HG03025 (cell line): ENCODE measurements at regions not wholly inside any gene's neighbourhood (a gene's known extent, or its start where the extent isn't known, plus 50 kb on each side); places are given as distances from the start of the nearest gene placed in this dataset.
"Not testable (repeated sequence)": the region's sequence is repeated elsewhere in the genome, so short reads cannot be mapped to it uniquely, and the experiment has no call there.

Source experiments
- ATAC-seq: cut with Tn5 transposase; IDR thresholded peaks from one replicate; pipeline ENCODE4 v1.9.1; 2021; ENCODE audit warnings: mild to moderate bottlenecking, moderate library complexity; ENCODE audit not compliant: unreplicated experiment, low FRiP score

DNA sequence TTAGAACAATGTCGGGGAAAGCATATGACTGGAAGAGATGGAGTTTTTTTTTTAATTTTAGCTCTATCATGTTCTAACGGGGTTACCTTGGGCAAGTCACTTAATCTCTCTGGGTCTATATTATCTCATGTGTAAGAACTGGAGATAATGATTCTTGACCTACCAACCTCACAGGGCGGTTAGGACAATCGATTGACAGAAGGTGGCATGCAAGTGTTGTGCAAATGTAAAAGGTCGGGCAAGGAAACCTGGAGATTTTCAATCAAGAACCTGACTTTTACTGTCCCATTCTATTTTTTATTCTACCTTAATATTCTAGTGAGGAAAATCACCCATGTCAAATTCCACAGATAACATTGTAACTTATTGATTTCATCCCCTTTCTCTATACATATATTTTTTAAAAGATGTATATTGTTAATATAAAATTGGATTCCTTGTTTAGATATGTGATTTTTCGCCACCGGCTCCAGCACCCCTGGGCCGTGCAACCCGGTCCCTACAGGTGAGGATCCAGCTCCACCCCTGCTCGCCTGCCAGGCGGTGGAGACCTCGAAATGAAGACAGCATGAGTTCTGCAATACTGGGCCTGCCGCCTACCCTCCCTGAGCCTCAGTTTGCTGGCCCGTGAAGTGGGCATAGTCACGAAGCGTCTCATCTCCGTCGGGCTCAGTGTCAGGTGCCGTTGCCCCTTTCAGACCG lies 497.6 kb upstream of the PHF14 start:
- ATAC-seq: no peak

DNA sequence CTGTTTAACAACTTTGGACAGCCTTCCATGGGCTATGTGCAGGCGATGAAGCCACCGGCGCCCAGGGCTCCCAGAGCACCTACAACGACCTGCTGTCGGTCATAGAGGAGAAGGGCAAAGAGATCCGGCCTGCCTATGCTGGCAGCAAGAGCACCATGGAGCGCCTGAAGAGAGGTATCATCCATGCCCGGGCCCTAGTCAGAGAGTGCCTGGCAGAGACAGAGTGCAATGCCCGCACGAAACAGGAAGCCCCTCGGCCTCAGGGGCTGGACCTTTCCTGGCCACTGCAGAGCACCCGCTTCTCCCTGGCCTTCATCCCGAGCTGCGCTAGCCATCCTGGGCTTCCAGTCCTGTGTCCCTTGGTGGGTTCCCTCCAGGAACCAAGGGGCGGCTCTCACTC lies 497.0 kb upstream of the PHF14 start:
- ATAC-seq: no peak

DNA sequence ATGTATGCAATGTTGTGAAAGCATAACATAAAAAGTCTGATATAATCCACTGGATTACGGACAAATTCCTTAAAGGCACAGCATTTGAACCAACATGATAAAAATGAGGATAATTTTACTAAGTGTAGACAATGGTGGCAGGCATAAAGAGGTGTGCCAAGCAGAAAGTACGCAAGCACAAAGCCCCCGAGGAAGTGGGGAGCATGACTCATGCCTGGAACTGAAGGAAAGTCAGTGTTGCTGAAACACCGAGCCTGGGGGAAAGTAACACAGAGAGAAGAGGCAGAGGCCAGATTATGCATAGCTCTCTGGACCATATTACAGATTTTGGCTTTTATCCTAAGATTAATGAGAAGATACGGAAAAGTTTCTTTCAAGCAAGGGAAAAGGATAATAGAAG lies 490.0 kb upstream of the PHF14 start:
- no peak for ATAC-seq

DNA sequence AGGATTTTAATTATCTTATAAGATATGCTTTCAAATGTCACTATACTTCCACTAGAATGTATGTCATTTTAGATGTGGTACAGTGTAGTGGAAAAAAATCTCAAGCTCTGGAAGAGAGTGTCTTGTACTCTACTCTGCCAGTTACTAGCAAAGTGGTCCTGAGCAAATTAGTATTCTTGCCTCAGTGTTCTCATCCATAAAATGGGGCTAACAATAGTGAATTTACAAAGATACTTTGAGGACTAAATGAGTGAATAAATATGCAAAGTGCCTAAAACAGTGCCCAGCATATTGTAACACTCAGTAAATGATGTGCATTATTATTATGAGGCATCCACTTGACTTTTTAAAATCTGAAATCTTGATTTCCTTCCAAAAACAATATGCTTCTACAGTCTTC lies 488.9 kb upstream of the PHF14 start:
- ATAC-seq: no peak

DNA sequence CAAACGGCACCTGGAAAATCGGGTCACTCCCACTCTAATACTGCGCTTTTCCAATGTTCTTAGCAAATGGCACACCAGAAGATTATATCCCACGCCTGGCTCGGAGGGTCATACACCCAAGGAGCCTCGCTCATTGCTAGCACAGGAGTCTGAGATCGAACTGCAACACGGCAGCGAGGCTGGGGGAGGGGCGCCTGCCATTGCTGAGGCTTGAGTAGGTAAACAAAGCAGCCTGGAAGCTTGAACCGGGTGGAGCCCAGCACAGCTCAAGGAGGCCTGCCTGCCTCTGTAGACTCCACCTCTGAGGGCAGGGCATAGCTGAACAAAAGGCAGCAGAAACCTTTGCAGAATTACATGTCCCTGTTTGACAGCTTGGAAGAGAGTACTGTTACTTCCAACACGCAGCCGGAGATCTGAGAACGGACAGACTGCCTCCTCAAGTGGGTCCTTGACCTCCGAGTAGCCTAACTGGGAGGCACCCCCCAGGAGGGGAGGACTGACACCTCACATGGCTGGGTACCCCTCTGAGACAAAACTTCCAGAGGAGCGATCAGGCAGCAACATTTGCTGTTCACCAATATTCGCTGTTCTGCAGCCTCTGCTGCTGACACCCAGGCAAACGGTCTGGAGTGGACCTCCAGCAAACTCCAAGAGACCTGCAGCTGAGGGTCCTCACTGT lies 472.3 kb upstream of the PHF14 start:
- not testable (repeated sequence) for ATAC-seq

DNA sequence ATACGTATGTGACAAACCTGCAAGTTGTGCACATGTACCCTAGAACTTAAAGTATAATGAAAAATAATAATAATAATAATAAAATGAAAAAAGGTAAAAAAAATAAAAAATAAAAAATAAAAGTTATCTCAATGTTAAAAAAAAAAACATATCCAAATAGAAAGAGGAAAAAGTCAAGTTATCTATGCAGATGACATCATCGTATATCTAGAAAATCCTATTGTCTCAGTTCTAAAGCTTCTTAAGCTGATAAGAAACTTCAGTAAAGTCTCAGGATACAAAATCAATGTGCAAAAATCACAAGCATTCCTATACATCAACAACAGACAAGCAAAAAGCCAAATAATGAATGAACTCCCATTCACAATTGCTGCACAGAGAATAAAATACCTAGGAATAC lies 466.6 kb upstream of the PHF14 start:
- ATAC-seq: no peak

DNA sequence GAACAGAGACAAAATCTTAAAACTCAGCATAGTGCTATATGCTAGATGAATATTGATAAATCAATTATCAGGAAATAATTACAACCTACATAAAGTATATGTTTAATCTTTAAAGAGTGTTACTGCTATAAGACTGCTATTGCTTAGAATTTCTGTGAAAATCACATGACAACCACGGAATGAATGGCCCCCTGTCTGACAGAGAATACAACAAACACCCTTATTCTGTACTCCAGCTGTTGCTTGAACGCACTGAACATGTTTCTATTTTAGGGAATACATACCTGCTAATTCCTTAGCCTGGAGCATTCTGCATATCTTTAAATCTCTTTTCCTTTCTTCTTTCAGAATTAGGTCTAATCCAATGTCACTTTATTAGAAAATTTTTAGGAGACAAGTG lies 452.4 kb upstream of the PHF14 start:
- ATAC-seq: no peak

DNA sequence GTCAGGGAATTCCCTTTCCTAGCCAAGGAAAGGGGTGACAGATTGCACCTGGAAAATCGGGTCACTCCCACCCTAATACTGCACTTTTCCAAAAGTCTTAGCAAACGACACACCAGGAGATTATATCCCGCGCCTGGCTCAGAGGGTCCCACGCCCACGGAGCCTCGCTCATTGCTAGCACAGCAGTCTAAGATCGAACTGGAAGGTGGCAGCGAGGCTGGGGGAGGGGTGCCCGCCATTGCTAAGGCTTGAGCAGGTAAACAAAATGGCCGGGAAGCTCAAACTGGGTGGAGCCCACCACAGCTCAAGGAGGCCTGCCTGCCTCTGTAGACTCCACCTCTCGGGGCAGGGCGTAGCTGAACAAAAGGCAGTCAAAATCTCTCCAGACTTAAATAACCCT lies 440.2 kb upstream of the PHF14 start:
- not testable (repeated sequence) for ATAC-seq

DNA sequence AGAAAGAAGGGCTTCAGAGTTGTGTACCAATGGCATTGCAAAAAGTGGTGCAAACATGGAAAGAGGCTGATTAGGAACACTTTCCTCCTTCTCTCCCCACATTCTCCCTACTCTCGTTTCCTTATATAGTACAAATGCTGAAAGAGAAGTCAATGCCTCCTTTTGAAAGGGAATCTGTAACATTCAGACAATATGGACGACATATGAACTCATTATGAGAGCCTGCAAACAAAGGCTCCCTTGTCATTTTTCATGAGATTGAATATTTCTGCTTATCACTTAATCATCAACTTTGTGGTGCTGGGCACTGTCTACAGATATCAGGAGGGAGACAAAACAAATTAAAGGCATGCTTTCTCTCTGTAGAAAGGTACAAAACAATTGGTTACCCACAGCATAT lies 437.1 kb upstream of the PHF14 start:
- no peak for ATAC-seq

DNA sequence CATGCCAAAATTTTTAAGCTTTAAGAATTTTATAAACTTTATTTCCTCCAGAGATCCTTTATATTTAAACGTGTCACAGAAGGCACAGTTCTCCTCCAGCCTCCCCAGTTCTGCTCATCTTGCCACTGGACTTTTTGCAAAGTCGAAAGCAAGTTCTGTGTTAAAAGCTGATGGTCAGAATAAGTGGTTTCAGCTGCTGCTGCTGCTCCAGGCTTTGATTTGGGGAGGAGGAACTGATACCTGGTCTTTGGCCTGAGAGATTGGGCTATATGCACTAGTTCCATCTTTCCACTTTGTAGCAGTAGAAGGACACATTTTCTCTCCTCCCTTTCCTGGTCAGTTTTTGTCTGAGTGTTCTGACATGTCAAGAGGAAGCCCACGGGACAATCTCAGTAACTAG lies 435.9 kb upstream of the PHF14 start:
- peak; percentile 68 for ATAC-seq

DNA sequence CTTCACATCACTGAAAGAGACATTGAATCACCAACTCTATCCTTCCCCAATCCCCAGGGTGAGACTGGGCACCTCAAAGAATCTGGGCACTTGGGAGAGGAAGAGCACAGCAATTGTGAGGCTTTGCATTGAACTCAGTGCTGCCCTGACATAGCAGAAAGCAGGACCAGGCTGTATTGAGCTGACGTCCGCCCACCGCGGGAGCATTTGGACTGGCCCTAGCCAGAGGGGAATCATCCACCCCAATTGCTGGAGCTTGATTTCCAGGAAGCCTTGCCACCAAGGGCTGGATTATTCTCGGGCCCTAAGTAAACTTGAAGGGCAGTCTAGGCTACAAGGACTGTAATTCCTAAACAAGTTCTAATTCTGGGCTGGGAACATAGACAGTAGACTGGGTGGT lies 416.3 kb upstream of the PHF14 start:
- ATAC-seq: no peak

DNA sequence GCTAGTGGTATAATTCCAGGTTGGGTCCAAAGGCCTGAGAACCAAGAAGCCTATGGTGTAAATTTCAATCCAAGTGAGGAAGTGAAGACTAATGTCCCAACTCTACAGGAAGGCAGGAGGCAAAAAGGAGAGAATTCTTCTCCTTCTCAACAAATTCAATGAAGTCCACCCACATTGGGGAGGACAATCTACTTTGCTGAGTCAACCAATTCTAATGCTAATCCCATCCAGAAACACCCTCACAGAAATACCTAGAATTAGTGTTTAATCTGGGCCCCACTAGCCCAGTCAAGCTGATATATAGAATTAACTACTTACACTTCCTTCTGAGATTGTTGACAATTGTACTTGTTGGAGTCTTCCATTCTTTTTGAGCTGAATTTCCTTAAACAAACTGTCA lies 413.2 kb upstream of the PHF14 start:
- no peak for ATAC-seq

DNA sequence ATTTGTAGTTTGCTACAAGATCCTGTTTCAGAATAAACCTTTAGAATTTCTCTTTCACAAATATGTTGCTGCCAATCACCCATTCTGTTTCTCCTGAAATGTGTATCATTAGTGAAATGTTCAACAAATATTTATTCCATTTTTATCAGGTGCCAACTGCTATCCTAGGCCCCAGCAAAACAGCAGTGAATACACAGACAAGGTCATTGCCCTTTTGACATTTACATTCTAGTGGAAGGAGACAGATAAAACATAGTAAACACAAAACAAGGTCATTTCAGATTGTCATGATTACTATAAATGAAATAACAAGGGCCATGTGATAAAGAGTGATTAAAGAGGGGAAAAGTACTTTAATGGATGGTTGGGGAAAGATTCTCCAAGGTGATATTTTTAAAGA lies 404.8 kb upstream of the PHF14 start:
- no peak for ATAC-seq

DNA sequence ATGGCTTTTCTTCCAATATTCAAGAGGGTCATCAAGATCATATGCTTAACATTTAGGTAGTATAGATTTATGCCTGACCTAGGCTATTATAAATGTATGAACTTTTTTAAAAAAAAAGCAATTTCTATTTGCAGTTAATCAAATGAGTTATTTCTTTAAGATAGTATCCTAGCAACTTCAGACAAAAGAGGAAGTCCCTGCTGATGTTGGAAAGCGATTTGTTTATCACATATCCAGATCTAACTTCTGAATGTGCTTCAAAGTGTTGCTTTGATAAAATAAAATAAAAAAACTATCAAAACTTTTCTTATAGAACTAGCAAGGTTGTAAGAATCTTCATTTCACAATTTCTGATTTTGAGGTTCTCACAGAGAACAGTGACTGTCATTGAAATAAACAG lies 401.9 kb upstream of the PHF14 start:
- ATAC-seq: no peak

DNA sequence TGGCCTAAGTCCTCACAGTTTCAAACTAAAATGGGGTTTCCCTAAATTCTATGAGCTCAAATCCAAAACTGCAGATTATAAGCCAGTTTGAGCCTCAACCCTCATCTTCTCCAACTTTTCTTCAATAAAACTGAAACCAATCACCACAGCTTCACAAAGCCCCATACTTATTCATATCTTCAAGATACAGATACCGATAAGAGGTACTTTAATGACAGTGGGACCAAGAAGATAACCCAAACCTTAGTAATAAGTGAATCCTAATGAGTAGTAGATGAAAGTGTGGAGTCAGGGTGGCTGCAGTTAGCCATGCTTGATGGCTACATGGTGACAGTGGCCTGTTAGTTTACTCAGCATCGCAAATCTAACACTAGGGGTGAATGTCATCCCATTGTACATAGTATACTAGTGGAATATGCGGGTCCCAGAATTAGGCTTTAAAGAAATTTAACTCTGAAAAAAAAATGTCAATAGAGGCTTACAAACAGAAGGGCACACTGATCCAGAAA lies 395.8 kb upstream of the PHF14 start:
- no peak for ATAC-seq

DNA sequence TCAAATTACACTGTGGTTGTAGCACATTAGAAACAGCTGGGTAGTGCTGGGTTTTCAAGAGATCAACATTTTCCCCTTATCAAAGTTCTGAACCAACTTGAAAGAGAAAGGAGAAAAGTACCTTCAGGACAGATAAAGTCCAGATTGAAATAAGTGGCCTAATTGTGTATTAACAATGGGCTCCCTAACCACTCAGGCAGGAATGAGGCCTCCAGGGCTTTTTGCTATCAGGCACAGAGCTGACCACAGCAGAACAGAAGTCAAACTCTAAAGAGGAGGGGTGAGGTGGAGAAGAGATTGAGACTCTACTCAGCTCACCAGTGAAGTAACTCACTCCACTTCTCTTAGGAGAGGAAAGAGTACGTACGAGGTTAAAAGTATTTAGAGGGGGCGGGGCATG lies 394.1 kb upstream of the PHF14 start:
- no peak for ATAC-seq

DNA sequence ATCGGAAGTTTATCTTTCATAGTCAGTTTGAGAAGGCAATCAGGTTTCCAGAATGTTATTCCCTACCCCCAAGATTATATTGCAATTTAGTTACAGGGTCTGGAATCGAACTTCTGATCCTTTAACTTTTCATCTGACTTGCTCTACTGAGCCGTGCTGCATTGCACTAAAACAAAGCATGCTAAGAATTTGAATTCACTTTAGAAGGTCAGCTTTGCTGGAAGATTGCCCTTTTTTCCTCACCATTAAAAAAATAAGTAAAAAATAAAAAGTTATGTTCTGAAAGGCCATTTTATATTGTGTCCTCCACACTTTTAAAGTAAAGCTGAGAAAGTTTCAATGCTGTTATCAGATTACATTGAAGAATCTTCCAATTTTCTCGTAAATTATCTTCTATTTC lies 388.8 kb upstream of the PHF14 start:
- no peak for ATAC-seq

DNA sequence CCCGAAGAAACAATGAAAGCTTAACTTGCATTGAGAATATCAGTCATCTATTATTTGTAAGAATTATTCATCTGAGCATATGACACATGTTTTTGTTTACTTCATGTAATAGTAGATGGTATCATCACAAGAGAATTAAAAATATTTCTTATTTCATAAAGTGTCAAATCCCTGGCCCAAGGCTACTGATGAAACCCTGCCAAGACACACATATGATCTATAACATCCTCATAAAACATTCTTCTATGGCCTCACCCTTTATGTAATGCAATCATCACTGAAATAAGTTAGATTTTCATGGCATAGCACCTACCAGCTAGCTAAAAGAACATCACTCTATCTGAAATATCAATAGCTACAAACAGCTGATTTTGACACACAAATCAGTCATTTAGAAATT lies 385.6 kb upstream of the PHF14 start:
- ATAC-seq: no peak

DNA sequence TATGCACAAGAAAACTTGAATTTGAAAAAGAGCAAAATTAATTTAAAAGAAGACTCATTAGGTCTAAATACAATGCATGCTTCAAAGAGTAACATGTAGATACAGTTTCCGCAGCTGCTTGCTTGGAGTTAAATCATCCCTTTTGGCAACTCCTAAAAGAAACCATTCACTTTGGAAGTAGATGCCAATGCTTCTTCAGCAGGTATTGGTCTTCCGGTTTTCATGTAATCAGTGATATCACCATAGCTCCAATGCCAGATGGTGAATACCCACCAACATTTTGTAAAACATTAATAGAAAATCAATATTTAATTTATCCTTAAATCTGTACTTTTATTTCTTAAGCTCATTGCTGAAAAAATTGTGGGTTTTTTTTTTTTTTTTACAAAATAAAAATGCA lies 381.1 kb upstream of the PHF14 start:
- no peak for ATAC-seq

DNA sequence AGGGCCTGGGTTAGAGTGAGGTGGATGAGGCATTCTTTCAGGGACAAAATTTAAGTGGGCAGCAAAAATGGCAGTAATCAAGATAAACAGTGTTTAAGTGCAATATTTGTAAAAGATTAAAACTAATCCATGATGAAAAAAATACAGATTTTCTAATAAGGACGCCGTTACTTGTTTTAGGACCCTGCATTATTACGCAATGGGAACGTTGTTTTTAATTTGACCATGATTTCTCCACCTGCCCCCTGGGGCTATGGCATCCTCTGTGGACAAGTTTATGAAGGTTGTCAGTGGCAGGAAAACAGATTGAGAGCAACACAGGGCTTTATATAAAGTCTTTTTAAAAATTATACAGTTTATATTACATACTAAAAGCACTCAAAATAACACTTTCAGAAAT lies 380.6 kb upstream of the PHF14 start:
- no peak for ATAC-seq

DNA sequence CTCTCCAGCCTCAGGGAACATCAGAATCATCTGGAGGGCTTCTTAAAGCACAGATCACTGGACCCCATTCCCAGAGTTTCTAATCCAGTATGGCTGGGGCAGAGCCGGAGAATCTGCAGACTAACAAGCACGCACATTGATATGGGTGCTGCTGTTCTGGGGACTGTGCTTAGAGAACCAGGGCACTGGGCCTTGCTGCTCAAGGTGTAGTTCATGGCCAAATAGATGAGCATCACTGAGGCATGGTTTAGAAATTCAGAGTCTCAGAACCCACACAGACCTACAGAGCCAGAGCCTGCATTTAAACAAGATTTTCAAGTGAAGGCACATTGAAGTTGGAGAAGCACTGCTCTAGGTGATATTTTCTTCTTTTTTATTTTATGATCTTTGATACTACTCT lies 376.8 kb upstream of the PHF14 start:
- no peak for ATAC-seq

DNA sequence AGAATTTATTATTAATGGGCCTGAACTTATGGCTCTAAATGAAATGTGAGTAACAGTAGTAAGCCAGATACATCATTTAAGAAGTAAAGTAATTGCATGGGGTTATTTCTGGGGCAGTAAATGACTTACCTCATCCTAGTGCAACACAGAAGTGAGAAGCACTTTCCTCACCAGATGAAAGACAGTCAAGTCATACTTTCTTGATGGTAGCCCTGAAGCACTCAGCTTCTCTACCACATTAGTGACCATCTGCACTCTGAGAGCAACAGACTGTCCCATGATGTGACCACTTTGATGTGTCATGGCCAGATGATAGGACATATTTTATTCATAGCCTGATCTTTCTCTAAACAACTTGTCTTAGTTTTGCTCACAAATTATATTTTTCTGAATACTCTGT lies 369.5 kb upstream of the PHF14 start:
- no peak for ATAC-seq
